ENCODE measurements at regions not wholly inside any gene's neighbourhood (a gene's known extent, or its start where the extent isn't known, plus 50 kb on each side); places are given as distances from the start of the nearest gene placed in this dataset.

DNA sequence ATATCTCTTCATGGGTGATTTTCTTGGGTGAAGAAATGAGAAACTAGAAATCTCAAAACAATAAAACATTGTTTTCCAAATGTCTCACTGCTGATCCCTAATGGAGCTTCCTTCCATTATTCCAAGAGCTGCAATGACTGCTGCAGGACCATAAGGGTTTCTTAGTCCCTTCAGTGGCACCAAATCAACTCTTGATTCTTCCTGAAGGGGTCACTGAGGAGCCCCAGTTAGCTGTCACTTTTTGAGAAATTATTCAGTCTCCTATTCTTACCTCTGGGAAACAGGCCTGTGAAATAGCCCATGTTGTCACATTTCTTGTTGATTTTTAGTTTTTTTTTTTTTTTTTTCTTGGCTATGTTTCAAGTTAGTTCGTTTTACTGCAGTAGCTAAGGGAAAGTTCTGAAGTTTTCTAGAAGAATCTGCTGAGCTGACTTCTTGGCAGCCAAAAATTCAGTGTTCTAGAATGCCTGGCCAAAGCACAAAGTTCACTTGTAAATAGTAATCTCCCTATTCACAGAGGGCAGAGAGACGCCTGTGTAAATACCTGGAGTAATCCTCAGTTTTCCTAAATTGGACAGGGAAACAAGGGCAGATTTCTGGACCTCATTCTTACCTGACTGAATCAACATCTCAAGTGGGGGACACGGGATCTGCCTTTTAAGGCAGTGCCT lies 480.0 kb downstream of the RIT2 start:
- DNase-seq (ENCODE audit: low read depth): no peak
- no peak overlapping the region for H3K4me3 ChIP-seq (ENCODE audit: low read depth, low read length)
- TF ChIP-seq, protein P1, sequence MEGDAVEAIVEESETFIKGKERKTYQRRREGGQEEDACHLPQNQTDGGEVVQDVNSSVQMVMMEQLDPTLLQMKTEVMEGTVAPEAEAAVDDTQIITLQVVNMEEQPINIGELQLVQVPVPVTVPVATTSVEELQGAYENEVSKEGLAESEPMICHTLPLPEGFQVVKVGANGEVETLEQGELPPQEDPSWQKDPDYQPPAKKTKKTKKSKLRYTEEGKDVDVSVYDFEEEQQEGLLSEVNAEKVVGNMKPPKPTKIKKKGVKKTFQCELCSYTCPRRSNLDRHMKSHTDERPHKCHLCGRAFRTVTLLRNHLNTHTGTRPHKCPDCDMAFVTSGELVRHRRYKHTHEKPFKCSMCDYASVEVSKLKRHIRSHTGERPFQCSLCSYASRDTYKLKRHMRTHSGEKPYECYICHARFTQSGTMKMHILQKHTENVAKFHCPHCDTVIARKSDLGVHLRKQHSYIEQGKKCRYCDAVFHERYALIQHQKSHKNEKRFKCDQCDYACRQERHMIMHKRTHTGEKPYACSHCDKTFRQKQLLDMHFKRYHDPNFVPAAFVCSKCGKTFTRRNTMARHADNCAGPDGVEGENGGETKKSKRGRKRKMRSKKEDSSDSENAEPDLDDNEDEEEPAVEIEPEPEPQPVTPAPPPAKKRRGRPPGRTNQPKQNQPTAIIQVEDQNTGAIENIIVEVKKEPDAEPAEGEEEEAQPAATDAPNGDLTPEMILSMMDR (IDR thresholded peaks at IDR 0.05; ENCODE audit: insufficient read depth, low read depth, low read length, missing control alignments): no peak

DNA sequence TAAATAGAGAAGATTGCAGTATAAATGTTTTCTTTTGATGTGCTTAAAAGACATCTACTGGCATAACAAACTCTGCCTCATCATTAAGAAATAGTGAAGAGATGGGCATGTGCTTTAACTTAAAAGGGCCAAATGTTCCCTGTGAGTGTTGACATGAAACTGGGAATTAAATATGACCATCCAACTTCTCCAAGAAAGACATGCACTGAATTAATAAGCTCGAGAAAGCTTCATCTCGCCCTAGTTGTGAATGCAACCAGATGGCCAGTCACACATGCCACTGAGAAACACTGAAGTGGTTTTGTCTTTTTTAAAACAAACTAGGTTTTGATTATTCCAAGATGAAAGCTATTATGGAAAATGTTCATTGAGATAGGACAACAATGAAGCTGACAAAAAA lies 479.2 kb downstream of the RIT2 start:
- no peak for DNase-seq (ENCODE audit: low read depth)
- no peak overlapping the region for H3K4me3 ChIP-seq (ENCODE audit: low read depth, low read length)
- TF ChIP-seq, protein P1 (IDR thresholded peaks at IDR 0.05; ENCODE audit: insufficient read depth, low read depth, low read length, missing control alignments): no peak

DNA sequence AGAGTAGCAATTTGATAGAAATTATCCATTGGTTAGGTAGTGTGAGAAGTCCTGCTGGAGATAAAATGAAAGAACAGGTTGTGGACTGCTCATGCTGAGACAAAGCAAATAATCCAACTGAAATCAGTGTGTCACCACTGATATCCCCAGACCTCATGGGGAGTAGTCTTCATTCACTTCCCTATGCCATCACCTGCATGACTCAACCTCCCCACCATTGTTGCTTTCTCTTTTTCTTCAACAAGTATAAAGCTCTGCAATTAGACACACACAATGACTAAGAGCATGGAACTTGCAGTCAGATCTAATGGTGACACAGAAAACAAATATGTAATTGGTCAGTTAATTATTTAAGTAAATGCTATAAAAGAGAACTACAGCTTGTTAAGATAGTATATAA lies 475.3 kb downstream of the RIT2 start:
- DNase-seq (ENCODE audit: low read depth): no peak
- no peak overlapping the region for H3K4me3 ChIP-seq (ENCODE audit: low read depth, low read length)
- TF ChIP-seq, protein P1 (IDR thresholded peaks at IDR 0.05; ENCODE audit: insufficient read depth, low read depth, low read length, missing control alignments): no peak

DNA sequence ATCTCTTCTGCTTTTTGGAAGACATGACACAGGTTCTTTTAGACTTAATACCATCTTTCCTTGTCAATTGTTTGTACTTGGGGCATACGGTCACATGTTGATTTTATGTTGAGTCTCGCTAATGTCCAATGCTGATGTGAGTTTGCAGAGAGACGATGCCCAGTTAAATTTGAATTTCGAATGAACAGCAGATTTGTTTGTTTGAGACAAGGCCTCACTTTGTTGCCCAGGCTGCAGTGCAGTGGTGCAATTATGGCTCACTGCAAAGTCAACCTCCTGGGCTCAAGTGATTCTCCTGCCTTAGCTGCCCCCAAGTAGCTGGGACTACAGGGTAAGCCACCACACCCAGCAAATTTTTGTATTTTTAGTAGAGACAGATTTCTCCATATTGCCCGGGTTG lies 473.5 kb downstream of the RIT2 start:
- H3K4me3 ChIP-seq (ENCODE audit: low read depth, low read length): no peak overlapping the region
- TF ChIP-seq, protein P1 (IDR thresholded peaks at IDR 0.05; ENCODE audit: insufficient read depth, low read depth, low read length, missing control alignments): no peak
- no peak for DNase-seq (ENCODE audit: low read depth)

DNA sequence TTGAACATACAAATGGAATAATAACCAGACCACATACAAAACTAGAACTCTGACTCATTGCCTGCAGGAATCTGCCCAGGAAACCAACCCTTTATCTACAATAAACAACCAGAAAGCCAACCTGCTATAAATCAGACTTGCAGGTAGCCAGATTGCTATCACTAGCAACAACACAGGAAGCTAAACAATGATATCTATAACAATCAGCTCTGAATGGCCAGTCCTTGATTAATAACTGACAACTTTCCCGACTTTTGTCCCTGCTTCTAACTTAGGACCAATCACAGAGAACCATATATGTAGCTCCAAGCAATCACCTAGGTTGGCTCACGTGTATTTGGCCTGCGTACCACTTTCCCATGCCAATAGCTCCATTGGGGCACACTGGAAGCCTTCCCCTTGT lies 470.8 kb downstream of the RIT2 start:
- no peak overlapping the region for H3K4me3 ChIP-seq (ENCODE audit: low read depth, low read length)
- TF ChIP-seq, protein P1 (IDR thresholded peaks at IDR 0.05; ENCODE audit: insufficient read depth, low read depth, low read length, missing control alignments): no peak
- no peak for DNase-seq (ENCODE audit: low read depth)

DNA sequence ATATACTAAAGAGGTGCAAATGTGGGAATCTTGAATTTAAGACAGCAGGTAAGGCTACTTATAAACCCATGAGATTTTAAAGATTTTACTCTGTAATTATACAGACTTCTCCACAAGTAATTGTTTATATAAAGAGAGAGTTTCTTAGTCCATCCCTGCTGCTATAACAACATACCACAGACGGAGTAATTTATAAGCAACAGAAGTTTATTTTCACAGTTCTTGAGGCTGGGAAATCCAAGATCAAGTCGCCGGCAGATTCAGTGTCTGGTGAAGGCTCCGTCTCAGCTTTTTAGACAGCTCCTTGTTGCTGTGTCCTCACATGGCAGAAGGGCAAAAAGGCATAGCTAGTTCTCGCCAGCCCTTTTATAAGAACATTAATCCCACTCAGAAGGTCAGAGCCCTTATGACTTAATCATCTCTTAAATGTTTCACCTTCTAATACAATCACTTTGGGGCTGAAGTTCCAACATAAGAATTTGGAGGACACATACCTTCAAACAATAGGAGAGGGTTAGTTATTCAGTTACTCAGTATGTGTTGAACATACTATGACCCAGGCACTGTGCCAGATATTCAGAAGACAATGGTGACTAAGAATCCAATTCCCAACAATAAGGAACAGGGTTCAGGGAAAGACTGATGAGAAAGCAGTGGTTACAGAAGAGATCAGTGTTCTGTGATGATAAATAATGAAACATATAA lies 466.0 kb downstream of the RIT2 start:
- H3K4me3 ChIP-seq (ENCODE audit: low read depth, low read length): no peak overlapping the region
- no peak for DNase-seq (ENCODE audit: low read depth)
- TF ChIP-seq, protein P1 (IDR thresholded peaks at IDR 0.05; ENCODE audit: insufficient read depth, low read depth, low read length, missing control alignments): no peak
